Activated naive CD8-positive, alpha-beta T cell treated with anti-CD3 and anti-CD28 coated beads for 36 hours (primary cell): ENCODE measurements at regions not wholly inside any gene's neighbourhood (a gene's known extent, or its start where the extent isn't known, plus 50 kb on each side); places are given as distances from the start of the nearest gene placed in this dataset.

Source experiments
- DNase-seq: peaks from one replicate; pipeline ENCODE4 v3.0.0; 2021
- H3K27ac Mint-ChIP-seq: one replicate; pipeline ENCODE4 v1.8.0; 2022; ENCODE audit warnings: mild to moderate bottlenecking, moderate library complexity, mixed read lengths
- H3K27me3 Mint-ChIP-seq: one replicate; pipeline ENCODE4 v1.8.0; 2022; ENCODE audit warnings: mild to moderate bottlenecking, mixed read lengths
- H3K36me3 Mint-ChIP-seq: one replicate; pipeline ENCODE4 v1.8.0; 2021; ENCODE audit warnings: mild to moderate bottlenecking, mixed read lengths
- H3K4me1 Mint-ChIP-seq: one replicate; pipeline ENCODE4 v1.8.0; 2021; ENCODE audit warnings: mixed read lengths
- H3K4me3 Mint-ChIP-seq: one replicate; pipeline ENCODE4 v1.8.0; 2022; ENCODE audit warnings: mild to moderate bottlenecking, moderate library complexity, mixed read lengths
- H3K9me3 Mint-ChIP-seq: one replicate; pipeline ENCODE4 v1.8.0; 2022; ENCODE audit warnings: mixed read lengths

DNA sequence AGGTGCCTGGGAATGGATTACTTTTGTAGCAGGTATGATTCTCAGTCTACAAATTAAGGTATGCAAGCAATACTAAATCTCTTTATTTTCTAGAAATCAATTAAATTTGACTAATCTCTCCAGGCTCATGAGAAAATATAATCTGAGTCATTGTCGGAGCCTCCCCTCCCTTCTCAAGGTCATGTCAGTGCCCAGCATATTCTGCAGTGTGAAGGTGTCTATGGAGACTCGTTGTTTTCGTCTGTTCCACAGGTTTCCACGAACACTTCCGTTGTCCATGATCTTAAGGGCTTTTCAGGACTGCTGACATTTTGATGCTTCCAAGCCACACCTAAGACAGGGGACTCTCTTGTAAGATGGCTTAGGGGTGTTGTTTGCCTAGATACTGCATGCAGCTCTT, 56.6 kb upstream of the SCOC start:
- no peak overlapping the region for H3K27ac Mint-ChIP-seq
- no peaks in the 10 kb centered on the region for H3K4me1 Mint-ChIP-seq
- H3K27me3 Mint-ChIP-seq, result no peaks in the 10 kb centered on the region
- H3K4me3 Mint-ChIP-seq, result no peak overlapping the region
- H3K36me3 Mint-ChIP-seq, result no peaks in the 10 kb centered on the region
- DNase-seq, result no peak
- H3K9me3 Mint-ChIP-seq, result peaks cover 7% of the 10 kb centered on the region

GRCh38 chr4:140315970-140316369, 57.5 kb upstream of the SCOC start:
- Mint-ChIP-seq H3K4me3 (no peak overlapping the region), H3K4me1 (no peaks in the 10 kb centered on the region), H3K27me3 (no peaks in the 10 kb centered on the region), H3K9me3 (peaks cover 3% of the 10 kb centered on the region), H3K27ac (no peak overlapping the region), H3K36me3 (no peaks in the 10 kb centered on the region)
- DNase-seq, result no peak

DNA sequence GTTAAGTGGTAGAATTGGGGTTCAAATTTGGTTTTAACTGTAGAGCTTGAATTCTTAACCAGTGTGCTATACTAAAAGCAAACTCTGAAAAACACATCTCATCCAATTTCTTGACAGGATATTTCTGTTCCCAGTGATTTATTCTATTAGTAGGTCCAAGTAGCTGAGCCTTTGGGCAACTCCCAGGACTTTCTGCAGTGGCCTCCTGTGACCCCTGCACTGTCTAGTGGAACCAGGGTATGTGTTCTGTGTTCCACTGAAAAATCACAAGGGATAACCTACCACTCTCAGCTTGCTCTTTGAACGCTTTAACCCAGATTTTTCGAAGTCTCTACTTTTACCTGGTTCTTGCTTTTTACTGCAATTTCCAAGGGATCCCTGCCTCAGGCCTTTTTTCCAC, 58.0 kb upstream of the SCOC start:
- Mint-ChIP-seq H3K4me1 (no peaks in the 10 kb centered on the region), H3K27ac (no peak overlapping the region), H3K27me3 (no peaks in the 10 kb centered on the region), H3K4me3 (no peak overlapping the region), H3K36me3 (no peaks in the 10 kb centered on the region), H3K9me3 (peaks cover 3% of the 10 kb centered on the region)
- no peak for DNase-seq

DNA sequence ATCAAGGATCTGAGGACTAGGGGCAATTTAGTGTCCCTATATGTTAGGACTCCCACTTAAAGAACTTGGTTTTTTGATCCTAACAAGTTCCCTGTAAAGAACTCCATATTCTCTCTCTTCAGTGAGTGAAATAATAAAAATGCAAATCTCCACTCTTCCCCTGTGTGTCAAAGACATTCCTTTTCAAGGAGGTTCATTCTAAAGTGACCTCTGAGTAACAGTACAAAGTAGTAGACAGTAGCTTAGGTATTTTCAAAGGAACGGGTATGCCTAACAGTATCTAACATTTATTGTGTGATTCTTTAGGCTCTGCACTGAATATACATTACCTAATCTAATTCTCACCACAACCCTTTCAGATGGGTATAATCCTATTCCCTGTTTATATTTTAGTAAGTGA, 58.4 kb upstream of the SCOC start:
- DNase-seq, result no peak
- no peaks in the 10 kb centered on the region for H3K4me1 Mint-ChIP-seq
- no peaks in the 10 kb centered on the region for H3K36me3 Mint-ChIP-seq
- peaks cover 3% of the 10 kb centered on the region for H3K9me3 Mint-ChIP-seq
- H3K27me3 Mint-ChIP-seq, result no peaks in the 10 kb centered on the region
- H3K27ac Mint-ChIP-seq, result no peak overlapping the region
- no peak overlapping the region for H3K4me3 Mint-ChIP-seq

DNA sequence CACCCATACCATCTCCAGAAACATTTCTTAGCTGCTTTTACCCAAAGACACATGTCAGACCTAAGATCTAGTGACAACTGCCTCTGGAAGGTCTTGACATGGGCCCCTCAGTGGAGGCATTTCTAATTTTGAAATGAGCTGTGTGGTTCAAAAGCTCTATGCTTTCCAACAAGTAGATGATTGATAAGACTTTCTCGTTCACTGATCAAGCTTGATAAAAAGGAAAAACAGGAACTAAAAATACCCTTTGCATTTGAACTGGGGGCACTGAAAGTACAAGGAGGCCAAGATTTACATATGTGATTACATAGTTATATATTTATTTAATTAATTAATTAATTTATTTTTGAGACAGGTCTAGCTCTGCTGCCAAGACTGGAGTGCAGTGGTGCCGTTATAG, 61.3 kb upstream of the SCOC start:
- no peaks in the 10 kb centered on the region for H3K9me3 Mint-ChIP-seq
- no peaks in the 10 kb centered on the region for H3K27me3 Mint-ChIP-seq
- H3K36me3 Mint-ChIP-seq, result no peaks in the 10 kb centered on the region
- H3K27ac Mint-ChIP-seq, result no peak overlapping the region
- no peak overlapping the region for H3K4me3 Mint-ChIP-seq
- no peak for DNase-seq
- H3K4me1 Mint-ChIP-seq, result no peaks in the 10 kb centered on the region

DNA sequence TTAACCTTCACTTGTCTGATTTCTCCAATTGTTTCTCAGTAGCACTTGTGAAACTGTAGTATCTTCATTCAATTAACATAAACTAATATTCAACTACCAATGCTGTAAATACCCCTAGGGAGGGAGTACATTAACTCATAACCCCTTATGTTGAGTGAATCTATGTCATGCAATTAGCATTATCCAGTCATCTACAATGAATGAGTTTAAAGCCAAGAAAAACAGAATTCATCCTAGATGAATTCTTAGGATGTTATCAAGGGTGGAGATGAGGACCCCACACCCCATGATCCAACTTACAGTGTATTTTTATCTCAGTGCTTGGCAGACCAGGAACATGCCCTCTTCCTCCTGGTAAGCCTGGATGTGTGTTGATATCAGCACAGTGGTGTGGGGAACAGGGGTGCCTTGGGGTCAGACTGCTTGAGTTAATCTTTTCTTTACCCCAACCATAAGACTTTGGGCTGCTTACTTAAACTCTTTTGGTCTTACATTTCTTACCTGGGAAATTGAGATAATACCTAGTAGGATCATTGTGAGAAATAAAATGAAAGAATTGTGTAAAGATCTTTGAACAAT, 62.1 kb upstream of the SCOC start:
- no peak overlapping the region for H3K27ac Mint-ChIP-seq
- H3K36me3 Mint-ChIP-seq, result no peaks in the 10 kb centered on the region
- no peak overlapping the region for H3K4me3 Mint-ChIP-seq
- no peaks in the 10 kb centered on the region for H3K9me3 Mint-ChIP-seq
- DNase-seq, result no peak
- H3K27me3 Mint-ChIP-seq, result no peaks in the 10 kb centered on the region
- H3K4me1 Mint-ChIP-seq, result no peaks in the 10 kb centered on the region

- no peak for DNase-seq
- H3K27ac Mint-ChIP-seq, result no peak overlapping the region
- H3K27me3 Mint-ChIP-seq, result no peaks in the 10 kb centered on the region
- no peak overlapping the region for H3K4me3 Mint-ChIP-seq
- no peaks in the 10 kb centered on the region for H3K4me1 Mint-ChIP-seq
- H3K9me3 Mint-ChIP-seq, result no peaks in the 10 kb centered on the region
- no peaks in the 10 kb centered on the region for H3K36me3 Mint-ChIP-seq
Measured at GRCh38 chr4:140309124-140309870, 64.1 kb upstream of the SCOC start.

GRCh38 chr4:140308366-140309123, 64.9 kb upstream of the SCOC start:
- no peaks in the 10 kb centered on the region for H3K27me3 Mint-ChIP-seq
- H3K9me3 Mint-ChIP-seq, result no peaks in the 10 kb centered on the region
- no peak overlapping the region for H3K27ac Mint-ChIP-seq
- H3K4me1 Mint-ChIP-seq, result no peaks in the 10 kb centered on the region
- no peak overlapping the region for H3K4me3 Mint-ChIP-seq
- no peak for DNase-seq
- no peaks in the 10 kb centered on the region for H3K36me3 Mint-ChIP-seq

GRCh38 chr4:140305053-140305452, 68.4 kb upstream of the SCOC start:
- H3K4me1 Mint-ChIP-seq, result no peaks in the 10 kb centered on the region
- H3K9me3 Mint-ChIP-seq, result no peaks in the 10 kb centered on the region
- H3K27me3 Mint-ChIP-seq, result no peaks in the 10 kb centered on the region
- no peaks in the 10 kb centered on the region for H3K36me3 Mint-ChIP-seq
- H3K27ac Mint-ChIP-seq, result no peak overlapping the region
- no peak for DNase-seq
- no peak overlapping the region for H3K4me3 Mint-ChIP-seq

DNA sequence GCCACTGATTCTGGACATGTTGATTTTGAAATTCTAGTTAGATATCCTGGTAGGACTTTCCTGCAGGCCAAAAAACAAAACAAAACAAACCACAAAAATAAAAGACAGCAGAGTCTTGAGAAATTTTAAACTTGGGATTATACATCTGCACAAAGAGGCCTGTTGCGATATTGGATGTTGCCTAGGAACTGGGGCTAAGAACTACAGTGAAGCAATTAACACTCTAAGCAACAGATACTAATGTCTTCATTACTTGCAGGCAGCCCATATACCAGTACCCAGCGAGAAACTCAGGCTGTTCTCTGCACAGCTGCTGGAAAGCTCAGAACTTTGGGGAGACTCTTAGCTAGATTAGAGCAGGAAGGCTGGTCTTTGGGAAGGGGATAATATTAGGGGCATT, 69.1 kb upstream of the SCOC start:
- Mint-ChIP-seq H3K9me3 (no peaks in the 10 kb centered on the region), H3K27me3 (no peaks in the 10 kb centered on the region), H3K27ac (no peak overlapping the region), H3K4me3 (no peak overlapping the region), H3K36me3 (no peaks in the 10 kb centered on the region), H3K4me1 (no peaks in the 10 kb centered on the region)
- no peak for DNase-seq

- H3K27ac Mint-ChIP-seq, result no peak overlapping the region
- no peaks in the 10 kb centered on the region for H3K9me3 Mint-ChIP-seq
- no peaks in the 10 kb centered on the region for H3K4me1 Mint-ChIP-seq
- no peak overlapping the region for H3K4me3 Mint-ChIP-seq
- no peaks in the 10 kb centered on the region for H3K36me3 Mint-ChIP-seq
- no peaks in the 10 kb centered on the region for H3K27me3 Mint-ChIP-seq
- no peak for DNase-seq
Measured at GRCh38 chr4:140302151-140302859, 71.1 kb upstream of the SCOC start.

- no peak for DNase-seq
- no peaks in the 10 kb centered on the region for H3K27me3 Mint-ChIP-seq
- H3K9me3 Mint-ChIP-seq, result no peaks in the 10 kb centered on the region
Measured at GRCh38 chr4:140300271-140300970, 73.0 kb upstream of the SCOC start.

DNA sequence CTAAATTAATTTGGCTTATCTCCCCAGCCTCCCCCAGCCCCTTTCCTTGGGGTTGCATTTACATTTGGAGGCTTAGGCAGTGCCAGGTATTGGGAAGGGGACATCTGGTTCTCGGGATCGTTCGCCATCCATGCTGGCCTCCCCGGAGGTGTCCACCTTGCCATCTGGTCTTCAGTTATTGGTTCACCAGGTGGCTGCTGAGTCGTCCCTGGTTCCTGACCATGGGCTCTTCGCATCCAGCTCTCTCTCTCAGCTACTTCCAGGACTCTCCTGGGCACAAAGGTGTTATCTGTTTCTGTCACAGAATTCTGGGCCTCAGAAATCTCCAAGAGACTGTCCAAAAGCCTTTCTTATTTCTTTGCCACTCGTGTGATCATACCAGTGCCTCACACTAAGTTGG, 75.4 kb upstream of the SCOC start:
- Mint-ChIP-seq H3K9me3 (no peaks in the 10 kb centered on the region), H3K4me1 (no peaks in the 10 kb centered on the region), H3K27me3 (peaks cover 5% of the 10 kb centered on the region)

More at GRCh38 chr4:140300271-140300970, 73.0 kb upstream of the SCOC start:
- Mint-ChIP-seq H3K4me3 (no peak overlapping the region), H3K36me3 (no peaks in the 10 kb centered on the region), H3K27ac (no peak overlapping the region), H3K4me1 (no peaks in the 10 kb centered on the region)

DNA sequence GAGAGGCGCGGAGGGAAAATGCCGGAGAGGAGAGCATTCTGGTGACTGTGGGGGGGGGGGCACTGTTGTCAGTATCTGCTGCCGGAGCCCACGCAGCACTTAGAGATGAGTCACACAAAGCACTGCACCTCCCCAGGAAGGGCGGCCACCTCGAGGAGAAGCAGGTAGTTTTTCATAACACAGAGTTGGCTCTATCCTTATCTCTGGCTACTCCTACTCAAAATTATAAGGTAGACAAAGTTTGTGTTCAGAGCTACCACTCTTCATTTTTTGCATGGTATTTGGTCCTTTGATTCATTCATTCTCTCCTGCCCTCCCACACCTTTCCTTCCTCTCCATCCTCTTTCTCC, 76.2 kb upstream of the SCOC start:
- Mint-ChIP-seq H3K9me3 (no peaks in the 10 kb centered on the region), H3K27me3 (peaks cover 5% of the 10 kb centered on the region), H3K27ac (no peak overlapping the region), H3K4me3 (no peak overlapping the region), H3K4me1 (no peaks in the 10 kb centered on the region), H3K36me3 (no peaks in the 10 kb centered on the region)
- DNase-seq, result no peak

More for the DNA sequence above, 75.4 kb upstream of the SCOC start:
- no peak overlapping the region for H3K27ac Mint-ChIP-seq
- no peaks in the 10 kb centered on the region for H3K36me3 Mint-ChIP-seq
- no peak overlapping the region for H3K4me3 Mint-ChIP-seq
- DNase-seq, result no peak
